NCI-H1694 treated with DMSO at 0.1 percent for 48 hours (cell line): ENCODE measurements at regions not wholly inside any gene's neighbourhood (a gene's known extent, or its start where the extent isn't known, plus 50 kb on each side); places are given as distances from the start of the nearest gene placed in this dataset.
"Not testable (repeated sequence)": the region's sequence is repeated elsewhere in the genome, so short reads cannot be mapped to it uniquely, and the experiment has no call there.

Source experiments
- DNase-seq: peaks from one replicate; lab custom pipeline; 2025; lab: John Stamatoyannopoulos, UW

- DNase-seq, result no peak
Measured at GRCh38 chr4:107562316-107562715, 157.7 kb downstream of the PAPSS1 start.

GRCh38 chr4:107561481-107561880 lies 158.6 kb downstream of the PAPSS1 start:
- DNase-seq, result no peak

- no peak for DNase-seq
Measured at GRCh38 chr4:107559653-107560052, 160.4 kb downstream of the PAPSS1 start.

GRCh38 chr4:107552306-107552705 lies 167.7 kb downstream of the PAPSS1 start:
- no peak for DNase-seq

- DNase-seq, result no peak
Measured at GRCh38 chr4:107548211-107548905, 171.7 kb downstream of the PAPSS1 start.

GRCh38 chr4:107546638-107547037 lies 173.4 kb downstream of the PAPSS1 start:
- no peak for DNase-seq

- DNase-seq, result no peak
Measured at GRCh38 chr4:107541511-107541910, 178.5 kb downstream of the PAPSS1 start.

GRCh38 chr4:107531927-107532326 lies 188.1 kb downstream of the PAPSS1 start:
- no peak for DNase-seq

- DNase-seq, result no peak
Measured at GRCh38 chr4:107520368-107520767, 199.7 kb downstream of the PAPSS1 start.

GRCh38 chr4:107519053-107519452 lies 201.0 kb downstream of the PAPSS1 start:
- DNase-seq, result no peak

- DNase-seq, result no peak
Measured at GRCh38 chr4:107518076-107518475, 202.0 kb downstream of the PAPSS1 start.

GRCh38 chr4:107512549-107512948 lies 207.5 kb downstream of the PAPSS1 start:
- DNase-seq, result no peak

- no peak for DNase-seq
Measured at GRCh38 chr4:107509615-107510014, 210.4 kb downstream of the PAPSS1 start.

- no peak for DNase-seq
Measured at GRCh38 chr4:107500551-107500950, 219.5 kb downstream of the PAPSS1 start.

GRCh38 chr4:107497054-107497453 lies 223.0 kb downstream of the PAPSS1 start:
- DNase-seq, result no peak

GRCh38 chr4:107492566-107492965 lies 227.5 kb downstream of the PAPSS1 start:
- DNase-seq, result no peak

- no peak for DNase-seq
Measured at GRCh38 chr4:107490116-107490515, 229.9 kb downstream of the PAPSS1 start.

- not testable (repeated sequence) for DNase-seq
Measured at GRCh38 chr4:107483621-107484020, 236.4 kb downstream of the PAPSS1 start.

- DNase-seq, result no peak
Measured at GRCh38 chr4:107482546-107482945, 237.5 kb downstream of the PAPSS1 start.

GRCh38 chr4:107478327-107478980 lies 241.6 kb downstream of the PAPSS1 start:
- DNase-seq, result no peak

GRCh38 chr4:107473126-107473525 lies 246.9 kb downstream of the PAPSS1 start:
- no peak for DNase-seq

- DNase-seq, result no peak
Measured at GRCh38 chr4:107472265-107472948, 247.6 kb downstream of the PAPSS1 start.

GRCh38 chr4:107470173-107470572 lies 249.9 kb downstream of the PAPSS1 start:
- no peak for DNase-seq
